ENCODE measurements at regions not wholly inside any gene's neighbourhood (a gene's known extent, or its start where the extent isn't known, plus 50 kb on each side); places are given as distances from the start of the nearest gene placed in this dataset.

DNA sequence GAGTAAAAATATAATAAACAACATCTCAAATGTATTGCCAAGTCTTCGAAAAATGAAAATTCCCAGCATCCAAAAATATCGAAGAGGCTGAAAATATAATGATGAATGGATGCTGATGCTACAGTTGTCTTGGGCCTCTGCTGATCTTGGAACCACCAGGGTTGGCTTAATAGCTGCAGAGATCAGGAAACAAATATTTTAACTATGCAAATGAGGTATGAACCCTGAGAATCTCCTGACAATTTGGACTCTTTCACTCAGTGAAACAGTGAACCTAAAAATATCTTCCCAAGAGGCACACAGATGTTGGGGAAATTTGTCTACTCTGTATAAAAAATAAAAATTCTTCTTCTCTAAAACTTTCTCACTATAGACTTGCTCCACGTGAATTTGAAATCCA is 97.7 kb upstream of the EGFR start:
- H3K27ac ChIP-seq, result no peak overlapping the region
- TF ChIP-seq POLR2A (IDR thresholded peaks at IDR 0.05), result no peak
- TF ChIP-seq, protein P1, sequence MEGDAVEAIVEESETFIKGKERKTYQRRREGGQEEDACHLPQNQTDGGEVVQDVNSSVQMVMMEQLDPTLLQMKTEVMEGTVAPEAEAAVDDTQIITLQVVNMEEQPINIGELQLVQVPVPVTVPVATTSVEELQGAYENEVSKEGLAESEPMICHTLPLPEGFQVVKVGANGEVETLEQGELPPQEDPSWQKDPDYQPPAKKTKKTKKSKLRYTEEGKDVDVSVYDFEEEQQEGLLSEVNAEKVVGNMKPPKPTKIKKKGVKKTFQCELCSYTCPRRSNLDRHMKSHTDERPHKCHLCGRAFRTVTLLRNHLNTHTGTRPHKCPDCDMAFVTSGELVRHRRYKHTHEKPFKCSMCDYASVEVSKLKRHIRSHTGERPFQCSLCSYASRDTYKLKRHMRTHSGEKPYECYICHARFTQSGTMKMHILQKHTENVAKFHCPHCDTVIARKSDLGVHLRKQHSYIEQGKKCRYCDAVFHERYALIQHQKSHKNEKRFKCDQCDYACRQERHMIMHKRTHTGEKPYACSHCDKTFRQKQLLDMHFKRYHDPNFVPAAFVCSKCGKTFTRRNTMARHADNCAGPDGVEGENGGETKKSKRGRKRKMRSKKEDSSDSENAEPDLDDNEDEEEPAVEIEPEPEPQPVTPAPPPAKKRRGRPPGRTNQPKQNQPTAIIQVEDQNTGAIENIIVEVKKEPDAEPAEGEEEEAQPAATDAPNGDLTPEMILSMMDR (IDR thresholded peaks at IDR 0.05), result no peak
- H3K27me3 ChIP-seq, result no peaks in the 10 kb centered on the region
- H3K4me1 ChIP-seq, result no peaks in the 10 kb centered on the region
- no peaks in the 10 kb centered on the region for H3K9me3 ChIP-seq
- no peak for DNase-seq
- intact Hi-C loops (cut with DNase I; ENCODE audit: low total_unique reads), result no loop called here
- no peaks in the 10 kb centered on the region for H3K36me3 ChIP-seq (ENCODE audit: low read depth, missing control alignments)
- WGBS, 2 donors, result 49 to 63% methylated on average over 3 of the region's 3 CpGs
- no peak overlapping the region for H3K4me3 ChIP-seq

DNA sequence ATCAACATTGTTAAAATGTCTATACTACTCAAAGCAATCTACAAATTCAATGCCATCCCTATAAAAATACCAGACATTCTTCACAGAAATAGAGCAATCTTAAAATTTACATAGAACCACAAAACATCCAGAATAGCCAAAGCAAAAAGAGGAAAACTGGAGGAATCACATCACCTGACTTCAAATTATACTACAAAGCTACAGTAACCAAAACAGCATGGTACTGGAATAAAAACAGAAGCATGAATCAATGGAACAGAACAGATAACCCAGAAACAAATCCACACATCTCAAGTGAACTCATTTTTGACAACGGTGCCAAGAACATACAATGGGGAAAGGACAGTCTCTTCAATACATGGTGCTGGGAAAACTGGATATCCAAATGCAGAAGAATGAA is 87.3 kb upstream of the EGFR start:
- intact Hi-C loops (cut with DNase I; ENCODE audit: low total_unique reads), result no loop called here
- no peak overlapping the region for H3K4me3 ChIP-seq
- H3K27me3 ChIP-seq, result no peaks in the 10 kb centered on the region
- H3K27ac ChIP-seq, result no peak overlapping the region
- no peaks in the 10 kb centered on the region for H3K9me3 ChIP-seq
- TF ChIP-seq, protein P1 (IDR thresholded peaks at IDR 0.05), result no peak
- no peaks in the 10 kb centered on the region for H3K36me3 ChIP-seq (ENCODE audit: low read depth, missing control alignments)
- DNase-seq, result no peak
- 93 to 100% methylated on average over 1 of the region's 1 CpG for WGBS, 2 donors
- H3K4me1 ChIP-seq, result peaks cover 5% of the 10 kb centered on the region

DNA sequence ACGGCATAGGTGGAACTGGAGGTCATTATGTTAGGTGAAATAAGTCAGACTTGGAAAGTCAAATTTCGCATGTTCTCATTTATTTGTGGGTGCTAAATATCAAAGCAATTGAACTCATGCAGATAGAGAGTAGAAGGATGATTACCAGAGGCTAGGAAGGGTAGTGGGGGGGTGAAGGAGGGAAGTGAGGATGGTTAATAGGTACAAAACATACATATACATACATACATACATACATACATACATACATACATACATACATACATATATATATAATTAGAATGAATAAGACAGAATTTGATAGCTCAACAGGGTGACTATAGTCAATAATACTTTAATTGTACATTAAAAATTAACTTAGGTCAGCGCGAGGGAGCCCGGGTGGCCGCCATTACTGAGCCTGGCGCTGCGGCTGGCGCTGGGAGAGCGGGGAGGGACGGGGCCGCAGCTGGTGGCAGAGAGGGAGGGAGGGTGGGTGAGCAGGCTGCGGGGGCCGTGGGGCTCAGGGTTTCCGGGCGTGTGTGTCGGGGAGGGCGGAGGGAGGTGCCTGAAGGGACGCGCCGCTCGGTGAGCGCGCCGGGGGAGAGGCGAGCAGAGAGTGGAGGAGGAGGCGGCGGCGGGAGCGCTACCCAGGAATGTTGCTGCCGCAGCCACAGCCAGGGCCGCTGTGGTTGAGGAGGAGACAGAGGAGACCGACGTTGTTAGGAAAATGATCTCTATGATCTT is 85.8 kb upstream of the EGFR start:
- H3K27ac ChIP-seq, result peak overlapping the region; percentile 64 to 70
- peak; percentile 84 for DNase-seq

DNA sequence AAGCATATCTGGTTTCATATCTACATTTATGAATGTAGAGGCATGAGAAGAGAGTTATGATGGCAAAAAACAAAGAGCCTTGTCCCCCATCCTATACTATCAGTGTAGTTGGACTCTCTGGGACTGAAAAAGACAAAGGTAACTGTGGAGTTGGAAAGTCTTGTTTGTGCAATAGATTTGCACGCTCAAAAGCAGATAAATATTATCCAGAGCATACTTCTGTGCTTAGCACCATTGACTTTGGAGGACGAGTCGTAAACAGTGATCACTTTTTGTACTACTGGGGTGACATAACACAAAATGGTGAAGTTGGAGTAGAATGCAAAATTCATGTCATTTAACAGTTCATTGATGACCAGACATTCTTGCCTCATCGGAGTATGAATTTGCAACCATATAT is 85.2 kb upstream of the EGFR start:
- peak overlapping the region; percentile 54 to 63 for H3K4me3 ChIP-seq
- intact Hi-C loops (cut with DNase I; ENCODE audit: low total_unique reads), result no loop called here
- DNase-seq, result no peak
- H3K4me1 ChIP-seq, result peaks cover 5% of the 10 kb centered on the region
- 28 to 35% methylated on average over 4 of the region's 4 CpGs for WGBS, 2 donors
- H3K9me3 ChIP-seq, result no peaks in the 10 kb centered on the region
- H3K27ac ChIP-seq, result peak overlapping the region; percentile 64 to 70
- H3K27me3 ChIP-seq, result no peaks in the 10 kb centered on the region
- no peaks in the 10 kb centered on the region for H3K36me3 ChIP-seq (ENCODE audit: low read depth, missing control alignments)
- no peak for TF ChIP-seq POLR2A (IDR thresholded peaks at IDR 0.05)
- TF ChIP-seq, protein P1 (IDR thresholded peaks at IDR 0.05), result no peak

More for the DNA sequence above, 85.8 kb upstream of the EGFR start:
- TF ChIP-seq, protein P1 (IDR thresholded peaks at IDR 0.05), result no peak
- TF ChIP-seq POLR2A (IDR thresholded peaks at IDR 0.05), result no peak
- no peaks in the 10 kb centered on the region for H3K9me3 ChIP-seq
- H3K36me3 ChIP-seq (ENCODE audit: low read depth, missing control alignments), result no peaks in the 10 kb centered on the region
- peak overlapping the region; percentile 54 to 63 for H3K4me3 ChIP-seq
- WGBS, 2 donors, result 4 to 6% methylated on average over 34 of the region's 34 CpGs
- no peaks in the 10 kb centered on the region for H3K27me3 ChIP-seq
- intact Hi-C loops (cut with DNase I; ENCODE audit: low total_unique reads), result no loop called here
- H3K4me1 ChIP-seq, result peaks cover 5% of the 10 kb centered on the region

DNA sequence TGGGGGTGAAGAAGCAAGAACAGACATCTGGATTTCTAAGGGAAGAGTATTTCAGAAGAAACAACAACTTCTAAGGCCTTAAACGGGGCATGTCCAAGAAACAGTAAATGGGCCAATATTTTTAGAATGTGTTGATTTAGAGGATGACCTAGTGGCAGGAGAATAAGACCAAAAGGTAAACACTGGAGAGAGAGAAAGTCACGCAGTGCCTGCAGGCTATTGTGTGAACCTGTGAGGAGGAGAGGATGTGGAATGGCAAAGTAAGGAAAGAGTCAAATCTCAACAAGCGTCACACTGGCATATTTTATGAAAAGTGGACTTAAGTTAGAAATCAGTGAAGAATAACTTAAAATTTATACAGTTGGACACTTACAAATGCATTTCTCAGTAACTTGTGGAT is 78.1 kb upstream of the EGFR start:
- 88 to 95% methylated on average over 3 of the region's 3 CpGs for WGBS, 2 donors
- no peaks in the 10 kb centered on the region for H3K4me1 ChIP-seq
- H3K27me3 ChIP-seq, result no peaks in the 10 kb centered on the region
- H3K36me3 ChIP-seq (ENCODE audit: low read depth, missing control alignments), result no peaks in the 10 kb centered on the region
- intact Hi-C loops (cut with DNase I; ENCODE audit: low total_unique reads), result no loop called here
- H3K4me3 ChIP-seq, result no peak overlapping the region
- TF ChIP-seq, protein P1 (IDR thresholded peaks at IDR 0.05), result no peak
- no peak for TF ChIP-seq POLR2A (IDR thresholded peaks at IDR 0.05)
- no peak overlapping the region for H3K27ac ChIP-seq
- H3K9me3 ChIP-seq, result no peaks in the 10 kb centered on the region
- no peak for DNase-seq
